Breast epithelium (tissue), 3 donors: ENCODE measurements at regions not wholly inside any gene's neighbourhood (a gene's known extent, or its start where the extent isn't known, plus 50 kb on each side); places are given as distances from the start of the nearest gene placed in this dataset.
"Not testable (repeated sequence)": the region's sequence is repeated elsewhere in the genome, so short reads cannot be mapped to it uniquely, and the experiment has no call there.

Experiments used
- POLR2AphosphoS5 ChIP-seq, 3 donors: sonication (generic); formaldehyde crosslinking; IDR thresholded peaks; one replicate each; pipeline ENCODE4 v1.6.1; 2017; ENCODE audit warnings: antibody characterized with exemption in 3 of 3
- TF ChIP-seq, protein P1 (sequence below), 3 donors: fragments of 450-650 bp; IDR thresholded peaks; one replicate each; pipeline ENCODE4 v1.5.1; 2016 to 2017; ENCODE audit warnings: antibody characterized with exemption in 3 of 3, mild to moderate bottlenecking in 3 of 3, moderate library complexity in 3 of 3

DNA sequence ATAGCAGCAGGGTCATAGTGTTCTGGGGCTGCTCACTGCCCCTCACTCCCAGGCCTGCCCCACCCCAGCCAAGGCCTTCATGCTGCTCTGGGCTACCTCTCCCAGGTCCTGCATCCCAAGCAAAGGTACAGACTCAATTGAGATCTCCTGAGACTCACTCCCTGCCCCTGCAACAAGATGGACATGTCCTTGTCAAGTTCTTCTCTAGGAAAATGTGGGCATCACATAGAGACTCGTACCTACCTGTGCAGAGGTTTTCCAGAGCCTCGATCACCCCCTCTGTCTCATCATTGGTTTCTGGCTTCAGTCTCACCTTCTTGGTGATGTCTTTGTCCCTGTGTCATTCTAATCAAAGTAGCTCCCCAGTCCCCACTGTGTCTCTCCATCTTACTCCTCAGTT is 71.8 kb upstream of the UCN3 start:
- TF ChIP-seq, protein P1, sequence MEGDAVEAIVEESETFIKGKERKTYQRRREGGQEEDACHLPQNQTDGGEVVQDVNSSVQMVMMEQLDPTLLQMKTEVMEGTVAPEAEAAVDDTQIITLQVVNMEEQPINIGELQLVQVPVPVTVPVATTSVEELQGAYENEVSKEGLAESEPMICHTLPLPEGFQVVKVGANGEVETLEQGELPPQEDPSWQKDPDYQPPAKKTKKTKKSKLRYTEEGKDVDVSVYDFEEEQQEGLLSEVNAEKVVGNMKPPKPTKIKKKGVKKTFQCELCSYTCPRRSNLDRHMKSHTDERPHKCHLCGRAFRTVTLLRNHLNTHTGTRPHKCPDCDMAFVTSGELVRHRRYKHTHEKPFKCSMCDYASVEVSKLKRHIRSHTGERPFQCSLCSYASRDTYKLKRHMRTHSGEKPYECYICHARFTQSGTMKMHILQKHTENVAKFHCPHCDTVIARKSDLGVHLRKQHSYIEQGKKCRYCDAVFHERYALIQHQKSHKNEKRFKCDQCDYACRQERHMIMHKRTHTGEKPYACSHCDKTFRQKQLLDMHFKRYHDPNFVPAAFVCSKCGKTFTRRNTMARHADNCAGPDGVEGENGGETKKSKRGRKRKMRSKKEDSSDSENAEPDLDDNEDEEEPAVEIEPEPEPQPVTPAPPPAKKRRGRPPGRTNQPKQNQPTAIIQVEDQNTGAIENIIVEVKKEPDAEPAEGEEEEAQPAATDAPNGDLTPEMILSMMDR (IDR thresholded peaks at IDR 0.05), result not testable (repeated sequence)
- not testable (repeated sequence) for TF ChIP-seq POLR2AphosphoS5 (IDR thresholded peaks at IDR 0.05)
